B cell (primary cell): ENCODE measurements at regions not wholly inside any gene's neighbourhood (a gene's known extent, or its start where the extent isn't known, plus 50 kb on each side); places are given as distances from the start of the nearest gene placed in this dataset.

Experiments used
- ATAC-seq: fragments of 200-7000 bp; cut with Tn5 transposase; one replicate; pipeline ENCODE4 v1.10.0; 2021; ENCODE audit warnings: low read depth, mild to moderate bottlenecking, moderate number of reproducible peaks, moderate library complexity
- CTCF ChIA-PET: fragments of 350-600 bp; sonication (Branson Sonifier 250); formaldehyde crosslinking; loops from one replicate; lab custom pipeline; 2021; ENCODE audit warnings: antibody characterized with exemption, inconsistent platforms; lab: Charles Lee
- POLR2A ChIA-PET: fragments of 350-600 bp; sonication (Branson Sonifier 250); formaldehyde crosslinking; loops from one replicate; lab custom pipeline; 2021; ENCODE audit warnings: antibody characterized with exemption; lab: Charles Lee
- DNase-seq: peaks from one replicate; pipeline ENCODE4 v3.0.0; 2013
- H2AFZ ChIP-seq: 2 replicates; pipeline ENCODE4 v1.6.1; 2012; ENCODE audit warnings: mild to moderate bottlenecking, low read depth, low read length; ENCODE audit not compliant: insufficient read depth, poor library complexity, severe bottlenecking
- H3K27ac ChIP-seq, 2 donors: 1 replicate in 1 of 2; 2 replicates in 1 of 2; pipeline ENCODE4 v1.5.1; 2012 to 2013; ENCODE audit warnings: low read length in 2 of 2, mild to moderate bottlenecking in 2 of 2, moderate library complexity in 1 of 2
- H3K27me3 ChIP-seq, 4 experiments: fragments of 200-600 bp in 1 of 4; sonication (generic) in 1 of 4; replicated peaks in 1 of 4; 1 replicate in 2 of 4; 2 replicates in 2 of 4; pipeline versions ENCODE4 v1.6.1 to v1.7.0; 2013 to 2016; ENCODE audit warnings: low read length in 3 of 4, mild to moderate bottlenecking in 2 of 4, mixed read lengths in 1 of 4, moderate library complexity in 1 of 4; ENCODE audit not compliant: insufficient read depth in 4 of 4, control insufficient read depth in 3 of 4; ENCODE audit errors: control extremely low read depth in 1 of 4
- H3K36me3 ChIP-seq, 2 experiments: replicated peaks in 1 of 2; 1 replicate in 1 of 2; 2 replicates in 1 of 2; pipeline versions ENCODE4 v1.6.1 to v1.7.1; 2013; ENCODE audit warnings: low read length in 1 of 2; ENCODE audit not compliant: insufficient read depth in 2 of 2, control insufficient read depth in 1 of 2; ENCODE audit errors: control extremely low read depth in 1 of 2, extremely low read depth in 1 of 2
- H3K4me1 ChIP-seq, 2 donors: fragments of 200-600 bp in 1 of 2; sonication (generic) in 1 of 2; 1 replicate in 1 of 2; 2 replicates in 1 of 2; pipeline versions ENCODE4 v1.5.1 to v1.6.1; 2013 to 2017; ENCODE audit warnings: low read length in 2 of 2; ENCODE audit not compliant: control insufficient read depth in 2 of 2, insufficient read depth in 2 of 2
- H3K4me2 ChIP-seq: replicated peaks from 2 replicates; pipeline ENCODE3; 2012; ENCODE audit warnings: mild to moderate bottlenecking, low read depth, low read length; ENCODE audit not compliant: poor library complexity, severe bottlenecking
- H3K4me3 ChIP-seq, 5 experiments: fragments of 200-600 bp in 1 of 5; sonication (generic) in 1 of 5; 1 replicate in 3 of 5; 2 replicates in 2 of 5; pipeline versions ENCODE4 v1.5.1 to v1.7.0; 2011 to 2016; ENCODE audit warnings: low read length in 4 of 5, mild to moderate bottlenecking in 4 of 5, low read depth in 2 of 5, control low read depth in 1 of 5, moderate library complexity in 1 of 5; ENCODE audit not compliant: insufficient read depth in 1 of 5; ENCODE audit errors: control extremely low read depth in 1 of 5, extremely low read depth in 1 of 5
- H3K79me2 ChIP-seq: fragments of 200-600 bp; sonication (generic); one replicate; pipeline ENCODE4 v1.6.0; 2016; ENCODE audit warnings: low read length; ENCODE audit not compliant: control insufficient read depth, insufficient read depth
- H3K9ac ChIP-seq: fragments of 200-600 bp; sonication (generic); 2 replicates; pipeline ENCODE4 v1.6.1; 2017; ENCODE audit warnings: mild to moderate bottlenecking, low read length, moderate library complexity
- H3K9me3 ChIP-seq, 3 donors: one replicate each; pipeline versions ENCODE4 v1.6.1 to v1.7.1; 2013; ENCODE audit warnings: low read length in 2 of 3; ENCODE audit not compliant: control insufficient read depth in 2 of 3, insufficient read depth in 1 of 3; ENCODE audit errors: control extremely low read depth in 1 of 3
- H4K20me1 ChIP-seq: 2 replicates; pipeline ENCODE4 v1.6.0; 2012; ENCODE audit warnings: mild to moderate bottlenecking, low read length; ENCODE audit not compliant: insufficient read depth, control insufficient read depth, poor library complexity, severe bottlenecking
- H3K27ac Mint-ChIP-seq: one replicate; pipeline ENCODE4 v1.8.0; 2021; ENCODE audit warnings: mixed read lengths
- H3K27me3 Mint-ChIP-seq: one replicate; pipeline ENCODE4 v1.8.0; 2021; ENCODE audit warnings: mixed read lengths
- H3K4me1 Mint-ChIP-seq: one replicate; pipeline ENCODE4 v1.8.0; 2021; ENCODE audit warnings: mixed read lengths
- H3K4me3 Mint-ChIP-seq: one replicate; pipeline ENCODE4 v1.8.0; 2021; ENCODE audit warnings: mixed read lengths
- H3K9me3 Mint-ChIP-seq: one replicate; pipeline ENCODE4 v1.8.0; 2022; ENCODE audit warnings: mixed read lengths; ENCODE audit not compliant: insufficient read depth
- CTCF ChIP-seq: fragments of 200-600 bp; IDR thresholded peaks from one replicate; pipeline ENCODE4 v1.8.0; 2022; ENCODE audit warnings: antibody characterized with exemption, mild to moderate bottlenecking
- EZH2 ChIP-seq: IDR thresholded peaks from 2 replicates; pipeline ENCODE4 v1.6.1; 2012; ENCODE audit warnings: borderline replicate concordance, low read depth, mild to moderate bottlenecking, moderate library complexity, low read length; ENCODE audit not compliant: insufficient read depth, poor library complexity, severe bottlenecking
- WGBS: methylation state at CpG from one replicate; pipeline ENCODE4 v1.1.5; 2013; ENCODE audit warnings: missing lambda C conversion rate; ENCODE audit not compliant: insufficient coverage; 5-methylcytosine and 5-hydroxymethylcytosine counted together
- intact Hi-C: fragments of 100-400 bp; cut with micrococcal nuclease; formaldehyde crosslinking; loops from one replicate; pipeline ENCODE4 v1.10.0; 2022

- peak overlapping the region; percentile 68 for H3K4me2 ChIP-seq
- ATAC-seq = peak; percentile 81
- no peaks in the 10 kb centered on the region for H3K36me3 ChIP-seq
- WGBS = 3% methylated on average over 7 of the region's 8 CpGs
- H3K4me3 ChIP-seq = peak overlapping the region in 2 of 5 experiments; percentile 1 to 30
- H3K4me1 ChIP-seq = peaks cover 62 to 71% of the 10 kb centered on the region in 2 donors
- no peaks in the 10 kb centered on the region for H3K27me3 ChIP-seq
- no peak overlapping the region for H3K9ac ChIP-seq
- no peaks in the 10 kb centered on the region for H4K20me1 ChIP-seq
- Mint-ChIP-seq H3K4me1 (peaks cover 73% of the 10 kb centered on the region), H3K27me3 (no peaks in the 10 kb centered on the region), H3K9me3 (peaks cover 5% of the 10 kb centered on the region), H3K27ac (peak overlapping the region; percentile 96), H3K4me3 (peak overlapping the region; percentile 86)
- H2AFZ ChIP-seq = peak overlapping the region; percentile 41
- peak overlapping the region; percentile 69 to 78 for H3K27ac ChIP-seq
- H3K9me3 ChIP-seq = no peaks in the 10 kb centered on the region
- intact Hi-C loops = loop anchor here (5.0 to 10.0 kb wide), 4 partner anchors 75 to 197 kb away; no protein-coding TSS in a partner anchor
- CTCF ChIA-PET = interaction anchor here (0.8 to 1.8 kb wide), 13 partner anchors 9 to 260 kb away, joined by 3 to 11 read pairs (median 3); no protein-coding TSS in a partner anchor
- POLR2A ChIA-PET = interaction anchor here (0.6 to 1.2 kb wide), 4 partner anchors 8 to 245 kb away, joined by 3 to 8 read pairs (median 4); no protein-coding TSS in a partner anchor
- H3K79me2 ChIP-seq = no peaks in the 10 kb centered on the region
- TF ChIP-seq CTCF (no peak), EZH2 (no peak)
- DNase-seq = peak; percentile 79
Observed at GRCh38 chr20:53839423-53840176, 230.8 kb downstream of the BCAS1 start.

- POLR2A ChIA-PET = interaction anchor here (0.6 kb wide), 1 partner anchor 255 kb away, joined by 5 read pairs; no protein-coding TSS in a partner anchor
- no peaks in the 10 kb centered on the region for H3K27me3 Mint-ChIP-seq
- WGBS = 100% methylated on average over 3 of the region's 14 CpGs
Observed at GRCh38 chr20:53838311-53838868, 232.0 kb downstream of the BCAS1 start.

More at GRCh38 chr20:53838311-53838868, 232.0 kb downstream of the BCAS1 start:
- Histone ChIP-seq H4K20me1 (no peaks in the 10 kb centered on the region), H3K79me2 (no peaks in the 10 kb centered on the region), H3K27ac (peak overlapping the region; percentile 69 to 78), H3K9ac (no peak overlapping the region), H2AFZ (no peak overlapping the region), H3K4me3 (no peak overlapping the region), H3K27me3 (no peaks in the 10 kb centered on the region), H3K4me2 (peak overlapping the region; percentile 38), H3K4me1 (peaks cover 71 to 78% of the 10 kb centered on the region in 2 donors), H3K9me3 (peaks cover 0 to 1% (median 0%) of the 10 kb centered on the region in 3 donors), H3K36me3 (no peaks in the 10 kb centered on the region)
- DNase-seq (no peak), ATAC-seq (no peak)
- H3K27ac Mint-ChIP-seq = peak overlapping the region; percentile 83
- TF ChIP-seq CTCF (no peak), EZH2 (no peak)
- peaks cover 76% of the 10 kb centered on the region for H3K4me1 Mint-ChIP-seq
- intact Hi-C loops = loop anchor here (5.0 to 10.0 kb wide), 4 partner anchors 76 to 196 kb away; no protein-coding TSS in a partner anchor
- peaks cover 5% of the 10 kb centered on the region for H3K9me3 Mint-ChIP-seq
- CTCF ChIA-PET = interaction anchor here (0.9 kb wide), 1 partner anchor 77 kb away, joined by 3 read pairs; no protein-coding TSS in a partner anchor
- peak overlapping the region; percentile 34 for H3K4me3 Mint-ChIP-seq
